ENCODE measurements at regions not wholly inside any gene's neighbourhood (a gene's known extent, or its start where the extent isn't known, plus 50 kb on each side); places are given as distances from the start of the nearest gene placed in this dataset.
"Not testable (repeated sequence)": the region's sequence is repeated elsewhere in the genome, so short reads cannot be mapped to it uniquely, and the experiment has no call there.

DNA sequence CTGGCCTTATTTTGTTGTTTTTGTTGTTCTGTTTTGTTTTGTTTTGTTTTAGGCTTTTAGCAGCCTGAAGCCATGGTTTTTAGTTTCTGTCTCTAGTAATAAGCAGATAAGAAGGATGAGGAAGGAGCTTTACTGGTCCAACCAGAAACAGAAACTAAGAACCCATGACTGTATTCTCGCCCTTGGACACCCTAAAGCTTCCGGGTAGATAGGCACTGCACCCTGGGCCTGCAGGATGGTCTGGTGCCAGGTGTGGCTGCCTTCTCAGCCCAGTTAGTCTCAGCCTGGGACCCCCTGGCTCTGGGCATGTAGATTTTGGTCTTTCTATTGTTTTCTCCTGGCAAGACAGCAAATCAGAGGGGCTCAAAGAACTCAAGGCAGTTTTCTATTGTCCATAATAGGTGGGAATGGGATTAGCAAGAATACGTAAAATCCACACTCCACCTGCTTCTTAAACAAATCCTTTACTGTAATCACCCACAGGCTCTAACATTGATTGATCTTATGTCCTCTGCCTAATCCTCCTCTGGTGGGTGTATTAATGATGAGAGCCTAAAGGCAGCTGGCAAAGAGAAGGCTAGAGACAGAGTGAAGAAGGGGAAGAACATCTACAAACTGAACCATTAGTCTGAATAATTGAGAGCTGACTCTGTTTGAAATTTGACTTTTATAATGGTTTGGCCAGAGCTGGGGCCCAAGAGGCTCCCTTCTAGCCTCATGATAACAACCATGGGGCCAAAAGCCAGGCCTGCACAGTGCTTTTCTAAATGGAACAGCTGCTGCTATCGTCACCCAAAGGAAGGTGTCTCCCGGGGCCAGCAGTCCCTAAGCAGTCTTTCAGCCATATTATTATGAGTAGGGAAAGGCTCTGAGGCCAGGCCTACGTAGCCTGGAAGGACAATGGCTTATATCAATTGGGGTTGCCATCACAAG, 106.8 kb upstream of the ATP1A1 start:
- DNase-seq, result no peak

DNA sequence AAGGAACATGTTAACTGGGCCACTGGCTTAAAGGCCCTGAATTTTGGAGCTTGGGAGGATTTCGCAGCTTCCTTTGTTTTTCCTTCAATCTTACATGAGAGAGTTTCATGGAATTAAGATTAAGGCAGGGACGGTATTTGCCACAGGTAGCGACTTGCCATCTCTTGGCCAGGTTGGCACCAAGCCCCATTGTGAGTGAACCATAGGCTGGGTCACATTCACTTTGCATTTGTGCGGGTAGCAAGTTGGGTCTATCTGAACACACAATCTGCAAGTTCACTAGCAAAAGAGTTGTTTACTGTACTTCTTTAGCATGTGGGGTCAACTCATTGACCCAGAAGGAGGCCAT, 106.2 kb upstream of the ATP1A1 start:
- no peak for DNase-seq

DNA sequence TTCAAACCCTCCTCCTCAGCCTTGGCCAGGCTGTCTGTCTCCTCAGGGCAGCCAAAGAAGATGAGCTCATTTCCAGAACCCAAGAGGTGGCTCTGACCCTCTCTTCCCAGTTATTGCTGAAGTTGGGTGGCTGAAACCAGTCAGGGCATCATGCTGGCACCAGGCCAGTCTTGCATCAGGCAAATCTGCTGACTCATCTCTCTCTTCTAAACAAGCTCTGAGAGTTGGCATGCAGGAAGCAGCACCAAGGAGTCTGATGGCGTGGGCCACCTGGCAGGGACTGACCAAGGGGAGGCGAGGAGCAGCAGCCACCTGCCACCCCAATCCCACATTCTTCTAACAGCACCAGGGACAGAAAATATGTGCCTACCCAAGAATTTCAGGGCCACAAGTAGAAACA, 104.8 kb upstream of the ATP1A1 start:
- peak in 1 of 2 experiments; percentile 25 for DNase-seq

DNA sequence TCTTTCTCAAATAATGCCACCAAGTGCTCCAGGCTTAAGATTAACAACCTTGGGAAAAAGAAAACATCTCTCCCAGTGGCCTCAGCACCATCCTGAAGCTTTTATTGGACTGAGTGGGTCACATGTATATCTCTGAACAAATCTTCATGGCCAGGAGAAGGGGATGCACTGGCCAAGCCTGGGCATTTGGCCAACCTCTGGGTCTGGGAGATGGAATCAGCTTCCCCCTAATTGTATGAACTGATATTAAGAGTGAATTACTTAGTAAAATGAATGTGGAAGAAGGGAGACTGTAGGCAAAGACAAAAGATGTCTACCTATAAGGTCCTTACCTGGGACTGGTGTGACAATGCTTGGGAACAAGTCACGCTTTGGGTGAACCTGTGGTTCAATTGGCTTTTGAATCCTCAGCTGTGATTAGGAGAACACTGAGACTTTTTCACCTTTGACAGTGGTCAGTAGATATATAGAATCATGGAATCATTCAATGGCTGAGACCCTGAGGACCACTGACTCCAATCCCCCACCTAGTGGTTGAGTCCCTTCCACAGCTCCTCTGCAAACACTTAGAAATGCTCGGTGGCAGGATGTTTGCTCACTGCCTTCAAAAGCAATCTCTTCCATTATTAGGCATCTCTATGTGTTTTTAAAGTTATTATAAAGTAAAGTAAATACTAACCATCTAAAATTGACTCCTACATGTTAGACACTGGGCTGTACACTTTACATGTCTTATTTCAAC, 102.6 kb upstream of the ATP1A1 start:
- DNase-seq, result no peak

DNA sequence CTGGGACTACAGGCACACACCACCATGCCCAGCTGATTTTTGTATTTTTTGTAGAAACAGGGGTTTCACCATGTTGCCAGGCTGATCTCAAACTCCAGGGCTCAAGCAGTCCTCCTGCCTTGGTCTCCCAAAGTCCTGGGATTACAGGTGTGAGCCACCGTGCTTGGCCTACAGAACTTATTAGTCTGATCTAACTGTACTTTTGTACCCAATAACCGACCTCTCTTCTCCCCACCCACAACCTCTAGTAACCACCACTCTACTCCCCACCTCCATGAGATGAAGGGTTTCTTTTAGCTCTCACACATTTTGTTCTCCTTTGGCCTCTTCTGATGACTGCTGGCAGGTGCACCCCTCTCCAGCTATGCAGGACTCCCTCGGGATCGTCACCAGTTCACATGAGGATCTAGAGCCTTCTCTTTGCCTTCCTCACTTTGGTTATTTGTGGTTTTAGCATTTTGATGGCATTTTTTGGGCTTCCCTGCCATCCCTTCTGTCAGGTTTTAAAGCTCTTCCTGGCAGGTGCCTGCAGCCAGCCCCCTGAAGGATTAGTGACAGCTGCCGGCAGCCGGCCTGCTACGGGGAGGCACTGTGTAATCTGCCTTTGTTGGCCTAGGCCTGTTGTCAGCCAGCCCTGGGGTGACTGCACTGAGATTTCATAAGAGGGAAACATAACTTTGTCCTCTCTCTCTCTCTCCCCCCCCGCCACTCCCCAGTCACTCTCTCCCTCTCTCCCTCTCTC, 99.8 kb upstream of the ATP1A1 start:
- DNase-seq, result no peak

DNA sequence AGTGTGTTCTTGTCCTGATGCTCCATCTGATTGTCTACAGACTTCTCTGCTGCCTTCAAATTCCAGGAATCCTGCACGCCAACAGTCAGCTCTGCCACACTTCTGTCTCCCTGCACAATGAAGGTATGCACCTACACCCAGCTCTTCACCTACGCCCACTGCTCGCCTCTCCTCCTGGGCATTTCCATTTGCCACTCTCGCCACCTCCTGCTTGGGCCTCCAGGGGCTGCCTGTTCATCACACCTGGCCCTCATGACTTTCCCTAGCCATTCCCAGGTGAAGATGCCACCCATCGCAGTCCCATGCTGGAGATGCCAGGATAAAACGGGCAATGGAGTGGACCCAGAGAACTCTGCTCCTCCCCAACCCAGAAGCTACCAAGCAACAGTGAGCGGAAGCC, 96.5 kb upstream of the ATP1A1 start:
- DNase-seq, result no peak

DNA sequence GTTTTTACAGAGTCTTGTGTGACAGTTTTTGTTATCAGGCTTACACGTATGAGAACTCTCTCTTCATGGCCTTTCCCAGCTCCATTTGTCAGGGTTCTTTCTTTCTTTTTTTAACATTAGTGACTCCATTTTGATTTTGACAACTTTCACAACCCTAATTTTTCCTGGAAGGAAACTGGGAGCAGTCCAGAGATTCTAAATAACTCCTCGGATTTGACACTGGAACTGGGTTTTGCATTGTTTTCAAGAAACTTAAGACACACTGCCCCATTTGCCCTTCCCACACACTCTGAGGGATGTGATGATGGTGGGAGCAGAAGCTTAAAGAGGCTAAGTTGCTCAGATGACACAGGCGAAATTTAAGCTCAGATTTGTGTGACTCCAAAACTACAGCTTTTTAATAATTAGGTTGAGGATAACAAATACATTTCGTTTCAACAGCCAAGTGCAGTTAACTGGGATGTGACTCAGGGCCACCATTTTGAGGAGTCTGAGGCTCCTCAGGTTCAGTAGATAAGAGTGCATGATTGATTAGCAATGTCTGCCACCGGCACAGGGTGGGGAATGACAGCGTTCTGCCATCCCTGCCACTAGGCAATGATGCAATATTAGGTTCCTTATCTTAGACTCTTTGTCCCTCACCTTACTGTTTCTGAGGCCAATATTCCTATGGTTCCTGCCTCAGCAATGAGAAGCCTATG, 95.1 kb upstream of the ATP1A1 start:
- DNase-seq, result no peak

DNA sequence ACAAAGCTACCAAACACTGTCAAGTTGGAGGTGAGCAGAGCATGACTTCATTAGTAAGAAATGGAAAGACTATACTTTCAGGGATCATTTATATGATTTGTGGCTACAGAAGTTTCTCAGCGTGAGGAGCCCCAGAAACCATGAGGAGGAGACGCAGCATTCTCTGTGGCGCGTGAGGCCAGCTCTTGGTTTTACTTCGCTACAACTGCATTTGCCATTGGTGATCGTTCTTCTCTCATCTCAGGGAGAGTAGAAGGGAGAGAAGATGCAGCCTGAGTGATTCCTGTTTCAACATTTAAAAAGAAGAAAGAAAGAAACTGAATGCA, 94.5 kb upstream of the ATP1A1 start:
- DNase-seq, result no peak

DNA sequence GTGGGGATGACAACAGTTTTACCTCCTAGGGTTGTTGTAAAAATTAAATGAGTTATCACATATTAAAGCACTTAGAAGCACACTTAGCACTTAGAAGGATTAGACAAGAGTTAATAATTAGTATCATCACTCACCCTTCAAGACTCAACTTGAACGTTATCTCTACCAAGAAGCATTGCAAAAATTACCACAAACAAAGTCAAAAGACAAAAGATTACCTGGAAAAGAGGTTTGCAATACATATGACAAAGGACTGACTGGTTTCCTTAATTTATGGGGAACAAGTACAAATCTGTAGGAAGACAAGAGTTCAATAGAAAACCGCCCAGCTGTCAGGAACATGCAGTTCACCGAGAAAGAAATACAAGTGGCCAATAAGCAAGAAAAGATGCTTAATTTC, 93.3 kb upstream of the ATP1A1 start:
- no peak for DNase-seq

DNA sequence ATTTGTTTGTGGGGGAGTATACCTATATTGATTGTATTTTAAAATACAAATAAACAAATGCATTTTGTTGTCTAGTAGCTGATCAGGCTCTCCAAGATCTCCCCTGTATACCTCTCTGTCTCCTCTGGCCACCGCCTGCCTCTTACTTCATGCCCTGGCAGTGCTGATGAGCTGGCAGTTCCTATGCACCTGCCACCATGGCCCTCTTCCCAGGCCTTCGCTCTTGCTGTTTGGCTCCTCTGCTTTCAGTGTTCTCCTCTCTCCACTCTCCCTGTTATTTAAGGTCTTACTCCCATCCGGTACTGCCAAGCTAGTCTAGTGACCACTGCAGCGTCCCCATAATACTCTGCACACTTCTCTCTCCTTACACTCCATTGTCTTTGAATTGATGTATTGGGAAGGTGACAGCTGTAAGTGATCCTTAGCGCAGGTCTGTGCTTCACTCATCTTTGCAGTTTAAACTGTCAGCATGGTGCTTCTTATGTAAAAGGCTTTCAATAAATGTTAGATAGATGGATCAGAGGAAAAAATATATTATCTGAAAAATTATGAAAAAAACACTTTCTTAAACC, 88.1 kb upstream of the ATP1A1 start:
- no peak for DNase-seq

DNA sequence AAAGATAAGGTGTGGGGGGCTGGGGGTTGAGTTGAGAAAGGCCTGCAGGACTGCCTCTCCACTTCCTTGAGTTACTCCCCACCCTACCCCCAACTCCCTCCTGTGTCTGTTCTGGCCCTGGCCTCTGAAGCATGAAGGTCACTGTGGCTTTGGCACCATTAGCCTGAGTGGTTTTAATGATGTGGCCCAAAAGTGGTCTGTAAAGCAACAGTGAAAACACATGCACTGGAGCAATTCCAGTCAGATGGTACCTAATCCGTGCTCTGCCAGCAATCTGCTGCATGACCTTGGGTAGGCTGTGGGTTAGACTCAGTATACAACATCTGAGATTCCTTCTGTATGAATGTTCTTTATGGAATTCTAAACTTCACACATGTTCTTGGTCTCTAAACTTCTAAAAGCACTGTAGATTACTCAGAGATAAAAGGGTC, 86.5 kb upstream of the ATP1A1 start:
- DNase-seq, result no peak

DNA sequence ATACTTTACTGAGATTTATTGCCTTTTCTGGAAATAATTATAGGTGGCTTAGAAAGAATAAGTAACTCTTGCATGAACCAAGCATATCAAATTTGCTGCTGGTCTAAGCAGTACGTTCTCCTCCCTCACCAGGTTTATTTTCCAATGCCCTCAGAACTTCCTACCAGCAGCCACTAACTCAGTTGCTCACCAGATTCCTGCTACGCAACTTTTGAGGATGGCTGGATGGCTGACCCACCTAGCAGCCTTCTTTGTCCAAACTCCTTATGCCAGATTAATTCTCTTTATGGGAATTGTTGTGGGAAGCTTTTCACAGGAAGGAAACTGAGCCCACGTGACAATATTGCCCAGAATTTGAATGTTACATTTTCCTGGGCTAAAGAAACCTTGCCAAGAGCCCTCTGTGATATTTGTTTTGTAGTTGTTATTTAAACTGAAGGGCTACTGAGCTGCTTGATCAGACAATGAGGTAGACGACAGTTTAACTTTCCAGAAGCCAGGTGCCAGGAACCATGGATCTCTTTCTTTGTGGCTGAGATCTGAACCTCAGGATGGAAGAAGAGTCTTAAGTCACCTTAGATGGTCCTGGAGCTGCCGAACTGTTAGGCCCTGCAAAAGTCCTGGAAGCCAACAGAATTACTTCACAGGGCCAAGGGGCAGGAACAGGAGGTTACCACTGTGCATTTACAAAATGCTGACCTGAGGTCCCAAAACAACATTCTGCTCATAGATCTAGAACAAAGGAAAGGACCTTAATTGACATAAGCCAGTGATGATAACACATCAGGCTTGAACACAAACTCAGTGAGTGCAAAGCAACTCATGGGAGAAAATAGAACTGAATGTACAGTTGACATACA, 85.5 kb upstream of the ATP1A1 start:
- no peak for DNase-seq

DNA sequence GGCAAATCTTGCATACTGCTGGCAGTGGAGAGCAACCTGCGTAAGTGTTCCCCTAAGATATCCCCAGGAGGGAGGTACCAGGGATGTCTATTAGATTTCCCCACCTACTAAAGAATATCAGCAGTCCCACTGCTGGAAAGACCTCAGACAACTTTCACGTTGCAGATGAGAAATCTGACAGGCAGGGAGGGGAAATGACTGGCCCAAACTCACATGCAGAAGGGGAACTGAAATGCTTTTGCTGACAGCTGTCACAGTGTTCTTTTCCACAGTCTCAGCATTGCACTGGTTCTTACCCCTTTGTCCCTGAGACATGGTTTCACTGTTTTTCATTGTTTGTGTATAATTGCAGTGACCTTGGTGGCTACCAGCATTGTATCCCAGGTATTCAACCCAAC, 84.8 kb upstream of the ATP1A1 start:
- no peak for DNase-seq

DNA sequence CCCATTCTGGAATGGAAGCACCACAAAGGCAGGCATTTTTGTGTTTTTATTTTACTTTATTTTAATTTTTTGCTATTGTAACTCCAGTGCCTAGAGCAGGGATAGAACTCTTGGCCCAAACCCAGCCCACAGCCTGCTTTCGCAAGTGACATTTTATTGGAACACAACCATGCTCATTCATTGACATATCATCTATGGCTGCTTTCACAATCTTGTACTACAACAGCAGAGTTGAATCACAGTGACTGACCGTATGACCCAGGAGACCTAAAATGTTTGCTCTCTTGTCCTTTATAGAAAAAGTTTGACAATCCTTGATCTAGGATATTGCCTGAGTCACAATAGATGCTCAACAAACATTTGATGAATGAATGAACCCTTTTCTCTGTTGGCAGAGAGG, 83.9 kb upstream of the ATP1A1 start:
- no peak for DNase-seq

DNA sequence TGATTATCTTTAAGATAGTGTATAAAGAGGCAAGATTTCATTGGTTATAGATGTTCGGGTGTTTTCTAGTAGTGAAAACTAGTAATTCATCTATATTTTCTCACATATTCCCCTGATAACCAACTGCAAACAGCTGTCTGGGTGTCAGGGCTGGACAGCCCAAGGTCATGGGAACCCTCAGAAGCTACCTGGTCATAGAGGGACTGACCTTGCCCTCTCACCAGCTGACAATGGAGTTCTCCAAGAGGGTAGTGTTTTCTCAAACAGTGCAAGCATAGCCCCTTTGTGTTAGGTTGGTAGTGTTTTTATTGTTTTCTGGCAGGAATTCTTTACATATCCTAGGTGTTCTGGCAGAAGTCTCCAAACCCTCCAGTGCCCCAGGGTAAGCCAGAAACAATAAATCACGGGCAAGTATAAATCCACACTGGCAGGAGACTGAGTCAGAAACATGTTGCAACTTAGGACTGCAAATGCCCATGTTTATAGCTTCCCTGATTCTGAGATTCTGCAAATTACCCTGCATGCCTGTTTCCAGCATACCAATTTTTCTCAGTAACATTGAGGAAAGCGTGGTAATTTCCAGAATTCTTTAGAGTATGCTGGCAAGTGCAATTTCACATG, 82.8 kb upstream of the ATP1A1 start:
- no peak for DNase-seq

DNA sequence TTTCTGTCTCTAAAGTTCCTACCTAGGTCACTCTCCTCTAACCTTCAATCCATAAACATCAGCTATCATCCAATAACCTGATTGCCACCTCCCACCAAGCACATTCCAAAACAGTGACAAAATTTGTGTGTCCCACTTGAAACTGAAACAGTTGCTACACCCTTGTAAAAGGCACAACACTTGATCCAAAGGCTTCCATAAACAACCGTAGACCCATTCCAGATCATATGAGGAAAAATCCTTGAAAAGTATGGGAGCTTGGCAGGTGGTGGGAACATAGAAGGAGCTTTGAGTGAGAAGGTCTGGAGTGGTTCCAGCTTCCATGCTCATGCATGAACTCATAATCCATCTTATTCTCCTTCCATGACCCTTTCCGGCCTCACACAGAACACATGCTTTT, 82.0 kb upstream of the ATP1A1 start:
- no peak for DNase-seq

DNA sequence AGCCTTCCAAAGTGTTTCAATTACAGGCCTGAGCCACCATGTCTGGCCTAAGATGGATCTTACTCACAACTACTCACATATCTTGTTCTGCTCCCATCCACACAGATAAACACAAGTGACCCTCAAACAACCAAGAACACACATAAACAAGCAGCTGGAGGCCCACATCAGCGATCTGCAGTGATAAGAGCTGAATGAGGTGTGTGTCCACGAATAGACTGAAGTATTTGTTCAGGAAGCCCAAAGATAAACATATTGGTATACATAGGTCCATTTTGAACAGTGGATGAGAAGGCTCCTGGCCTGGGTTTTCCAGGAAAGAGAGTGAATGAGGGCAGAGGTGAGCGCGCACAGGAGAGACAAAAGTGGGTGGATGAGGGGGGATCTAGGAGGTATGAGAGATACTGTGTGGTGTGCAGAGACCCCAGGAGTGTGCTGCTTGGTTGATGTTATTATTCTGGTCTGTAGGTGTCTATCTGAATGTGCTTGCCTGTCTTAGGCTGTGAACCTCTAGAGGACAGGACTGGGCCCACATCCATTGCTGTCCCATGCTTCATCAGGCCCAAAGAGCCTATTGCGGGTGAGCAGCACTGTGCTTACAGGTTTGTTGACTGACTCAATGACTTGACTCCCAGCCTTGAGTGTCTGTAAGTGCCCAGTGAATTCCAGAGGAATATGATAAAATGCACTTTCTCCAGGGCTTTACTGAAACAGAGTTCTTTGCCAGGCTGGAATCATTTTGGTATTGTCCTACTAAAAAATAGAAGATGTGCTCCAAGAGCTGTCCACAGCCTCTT, 79.9 kb upstream of the ATP1A1 start:
- no peak for DNase-seq

DNA sequence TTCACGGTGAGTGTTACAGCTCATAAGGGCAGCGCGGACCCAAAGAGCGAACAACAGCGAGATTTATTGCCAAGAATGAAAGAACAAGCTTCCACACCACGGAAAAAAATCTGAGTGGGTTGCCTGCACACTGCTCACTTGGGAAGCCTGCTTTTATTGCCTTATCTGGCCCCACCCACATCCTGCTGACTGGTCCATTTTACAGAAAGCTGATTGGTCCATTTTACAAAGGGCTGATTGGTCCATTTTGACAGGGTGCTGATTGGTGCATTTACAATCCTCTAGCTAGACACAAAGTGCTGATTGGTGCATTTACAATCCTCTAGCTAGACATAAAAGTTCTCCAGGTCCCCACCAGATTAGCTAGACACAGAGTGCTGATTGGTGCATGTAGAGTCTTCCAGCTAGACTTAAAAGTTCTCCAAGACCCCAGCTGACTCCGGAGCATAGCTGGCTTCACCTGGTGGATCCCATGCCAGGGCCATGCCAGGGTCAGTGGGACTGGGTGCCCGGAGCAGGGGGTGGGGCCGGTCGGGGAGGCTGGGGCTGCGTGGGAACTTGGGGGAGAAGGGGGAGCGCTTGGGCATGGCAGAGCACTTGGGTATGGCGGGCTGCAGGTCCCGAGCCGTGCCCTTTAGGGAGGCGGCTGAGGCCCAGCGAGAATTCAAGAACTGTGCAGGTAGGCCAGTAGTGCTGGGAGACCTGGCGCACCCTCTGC, 75.4 kb upstream of the ATP1A1 start:
- no peak for DNase-seq

DNA sequence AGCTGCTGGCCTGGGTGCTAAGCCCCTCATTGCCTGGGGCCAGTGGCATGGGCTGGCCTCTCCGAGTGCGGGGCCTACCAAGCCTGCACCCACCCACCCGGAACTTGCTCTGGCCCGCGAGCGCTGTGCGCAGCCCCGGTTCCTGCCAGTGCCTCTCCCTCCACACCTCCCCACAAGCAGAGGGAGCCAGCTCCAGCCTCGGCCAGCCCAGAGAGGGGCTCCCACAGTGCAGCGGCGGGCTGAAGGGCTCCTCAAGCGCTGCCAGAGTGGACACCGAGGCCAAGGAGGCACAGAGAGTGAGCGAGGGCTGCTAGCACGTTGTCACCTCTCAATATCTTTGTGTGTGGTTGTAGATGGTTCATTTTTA, 74.8 kb upstream of the ATP1A1 start:
- DNase-seq, result not testable (repeated sequence)

DNA sequence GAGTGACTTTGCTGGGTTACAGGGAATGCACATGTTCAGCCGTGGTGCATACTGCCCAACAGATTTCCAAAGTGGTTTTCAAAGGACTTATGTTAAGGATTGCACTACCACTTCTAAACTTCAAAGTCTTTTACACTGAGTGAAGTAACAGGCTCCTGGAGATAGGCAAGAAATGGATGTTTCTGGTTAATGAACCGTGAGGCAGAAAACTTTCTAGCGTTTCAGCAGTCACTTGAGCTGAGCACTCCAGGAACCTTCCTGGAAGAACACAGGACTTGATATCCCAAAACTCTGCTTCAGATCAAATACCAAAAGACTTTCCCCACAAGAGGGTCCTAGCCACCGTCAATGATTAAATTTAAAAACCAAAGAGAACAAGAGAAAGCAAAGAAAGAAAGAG, 74.3 kb upstream of the ATP1A1 start:
- DNase-seq, result no peak

Measured in activated CD4-positive, alpha-beta T cell treated with anti-CD3 and anti-CD28 coated beads, Interleukin-2, amount 50 U/mL, for 48 hours (primary cell).